ENCODE measurements at regions not wholly inside any gene's neighbourhood (a gene's known extent, or its start where the extent isn't known, plus 50 kb on each side); places are given as distances from the start of the nearest gene placed in this dataset.
"Not testable (repeated sequence)": the region's sequence is repeated elsewhere in the genome, so short reads cannot be mapped to it uniquely, and the experiment has no call there.

DNA sequence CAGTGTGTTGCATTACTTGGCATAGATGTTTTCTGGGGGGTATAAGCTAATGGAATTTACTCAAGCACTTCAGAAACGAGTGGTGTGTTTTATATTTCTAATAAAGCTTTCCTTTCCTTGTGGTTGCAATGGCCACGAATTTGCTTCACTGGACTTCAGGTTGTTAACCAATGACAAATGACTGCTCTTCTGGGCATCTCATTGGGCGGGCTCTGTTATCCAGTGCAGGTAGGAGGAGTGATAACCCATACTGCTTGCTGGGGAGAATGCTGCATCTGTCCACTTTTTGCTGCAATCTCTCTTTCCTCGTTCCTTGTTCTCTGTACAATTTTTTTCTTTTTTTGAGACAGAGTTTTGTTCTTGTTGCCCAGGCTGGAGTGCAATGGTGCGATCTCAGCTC lies 80.0 kb upstream of the RPH3A start:
- DNase-seq, result no peak

DNA sequence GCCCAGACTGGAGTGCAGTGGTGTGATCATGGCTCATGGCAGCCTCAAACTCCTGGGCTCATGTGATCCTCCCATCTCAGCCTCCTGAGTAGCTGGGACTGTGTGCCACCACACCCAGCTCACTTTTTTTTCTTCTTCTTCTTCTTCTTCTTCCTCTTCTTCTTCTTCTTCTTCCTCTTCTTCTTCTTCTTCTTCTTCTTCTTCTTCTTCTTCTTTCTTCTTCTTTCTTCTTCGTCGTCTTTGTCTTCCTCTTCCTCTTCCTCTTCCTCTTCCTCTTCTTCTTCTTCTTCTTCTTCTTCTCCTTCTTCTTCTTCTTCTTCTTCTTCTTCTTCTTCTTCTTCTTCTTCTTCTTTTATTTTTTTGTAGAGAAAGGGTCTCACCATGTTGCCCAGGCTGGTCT lies 78.8 kb upstream of the RPH3A start:
- DNase-seq, result not testable (repeated sequence)

DNA sequence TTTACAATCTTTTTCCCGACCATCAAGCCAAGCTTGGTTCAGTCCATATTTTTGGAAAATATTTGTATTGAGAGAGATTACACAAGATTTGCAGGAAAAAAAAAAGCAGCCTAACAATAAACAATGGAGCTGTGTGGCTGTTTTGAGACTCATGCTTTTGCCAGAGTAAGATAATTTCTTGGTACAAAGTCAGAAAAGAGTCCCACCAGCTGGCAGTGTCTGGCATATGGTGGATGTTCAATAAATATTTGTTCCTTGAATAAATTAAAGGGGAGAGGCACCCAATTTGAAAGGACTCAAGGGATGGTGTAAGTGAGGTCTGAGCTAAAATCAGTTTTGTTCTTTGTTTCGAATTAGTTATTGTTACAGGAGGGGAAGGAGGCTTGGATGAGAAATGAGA lies 78.1 kb upstream of the RPH3A start:
- DNase-seq, result no peak

DNA sequence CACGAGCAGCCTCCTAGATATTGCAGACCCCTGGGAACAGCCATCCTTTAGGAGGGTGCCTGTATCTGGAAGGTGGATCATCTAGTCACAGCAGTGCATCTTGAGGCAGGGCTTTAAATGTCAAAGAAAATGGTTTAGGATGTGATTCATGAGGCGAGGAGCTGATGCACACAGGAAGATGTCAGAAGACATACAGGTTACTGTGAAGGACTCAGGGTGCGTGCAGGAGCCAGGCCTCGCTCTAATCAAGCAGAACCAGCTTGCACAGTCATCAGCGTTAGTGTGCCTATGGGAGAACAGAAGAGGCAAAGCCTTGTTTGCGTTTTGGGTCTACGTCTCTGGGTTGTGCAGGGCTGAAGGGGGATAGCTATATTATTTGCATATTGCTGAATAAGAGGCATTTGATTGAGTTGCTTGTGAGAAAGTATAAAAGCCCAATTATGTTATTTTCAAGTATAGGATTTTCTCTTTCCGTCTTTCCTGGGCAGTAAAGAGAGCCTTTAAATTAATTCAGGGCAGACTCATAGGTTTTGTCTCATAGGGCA lies 77.3 kb upstream of the RPH3A start:
- peak in 1 of 2 experiments; percentile 8 for DNase-seq

DNA sequence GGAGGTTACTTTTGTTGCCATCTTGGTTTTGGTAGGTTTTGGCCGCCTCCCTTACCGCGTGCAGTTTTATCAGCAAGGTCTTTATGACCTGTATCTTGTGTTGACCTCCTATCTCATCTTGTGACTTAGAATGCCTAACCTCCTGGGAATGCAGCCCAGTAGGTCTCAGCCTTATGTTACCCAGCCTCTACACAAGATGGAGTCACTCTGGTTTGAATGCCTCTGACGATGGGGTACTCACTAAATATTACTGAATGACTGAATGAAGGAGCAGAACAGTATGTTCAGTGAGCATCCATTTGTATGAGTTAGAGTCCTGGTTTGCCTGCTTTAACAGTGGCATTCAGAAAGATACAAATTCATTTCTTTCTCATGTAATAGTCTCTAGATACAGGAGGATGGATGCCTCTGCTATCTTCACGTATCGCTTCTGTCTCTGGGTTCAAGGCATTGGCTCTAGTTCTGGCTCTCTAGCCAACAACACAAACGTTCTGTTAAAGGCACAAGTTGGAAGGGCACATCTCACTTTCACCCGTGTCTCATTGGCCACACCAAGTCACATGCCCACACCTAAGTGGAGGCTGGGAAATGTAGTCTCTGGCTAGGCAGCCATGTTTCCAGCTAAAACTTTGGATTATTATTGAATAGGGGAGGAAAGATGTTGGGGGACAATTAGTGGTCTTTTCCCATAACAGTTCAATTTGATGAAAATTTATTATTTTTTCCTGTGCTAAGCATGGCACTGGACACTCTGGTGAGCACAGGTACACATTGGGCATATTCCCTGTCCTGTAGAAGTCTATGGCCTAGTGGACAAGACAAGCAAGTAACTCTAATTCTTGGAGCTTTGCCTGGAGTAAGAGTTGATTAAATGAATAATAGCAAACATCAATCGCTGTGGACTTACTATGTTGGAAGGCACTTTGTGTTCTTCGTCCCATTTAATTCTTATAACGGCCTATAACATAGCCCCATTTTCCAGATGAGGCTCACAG lies 75.2 kb upstream of the RPH3A start:
- peak in 1 of 2 experiments; percentile 31 for DNase-seq

DNA sequence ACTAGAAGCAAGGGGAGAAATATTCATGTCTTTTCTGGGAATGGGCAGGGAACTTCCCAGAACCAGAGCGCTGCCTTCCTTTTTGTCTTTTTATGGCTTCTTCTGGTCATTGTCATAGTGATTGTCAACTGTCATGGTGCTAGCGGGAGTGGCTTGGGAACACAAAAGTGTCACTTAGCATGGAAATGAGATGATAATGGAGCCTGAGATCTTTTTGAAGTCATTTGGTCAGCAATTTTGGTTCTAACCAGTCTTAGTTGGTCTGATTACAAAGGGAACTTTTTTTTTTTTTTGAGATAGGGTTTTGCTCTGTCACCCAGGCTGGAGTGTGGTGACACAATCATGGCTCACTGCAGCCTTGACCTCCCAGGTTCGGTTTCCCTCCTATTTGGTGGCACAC lies 62.7 kb upstream of the RPH3A start:
- no peak for DNase-seq

DNA sequence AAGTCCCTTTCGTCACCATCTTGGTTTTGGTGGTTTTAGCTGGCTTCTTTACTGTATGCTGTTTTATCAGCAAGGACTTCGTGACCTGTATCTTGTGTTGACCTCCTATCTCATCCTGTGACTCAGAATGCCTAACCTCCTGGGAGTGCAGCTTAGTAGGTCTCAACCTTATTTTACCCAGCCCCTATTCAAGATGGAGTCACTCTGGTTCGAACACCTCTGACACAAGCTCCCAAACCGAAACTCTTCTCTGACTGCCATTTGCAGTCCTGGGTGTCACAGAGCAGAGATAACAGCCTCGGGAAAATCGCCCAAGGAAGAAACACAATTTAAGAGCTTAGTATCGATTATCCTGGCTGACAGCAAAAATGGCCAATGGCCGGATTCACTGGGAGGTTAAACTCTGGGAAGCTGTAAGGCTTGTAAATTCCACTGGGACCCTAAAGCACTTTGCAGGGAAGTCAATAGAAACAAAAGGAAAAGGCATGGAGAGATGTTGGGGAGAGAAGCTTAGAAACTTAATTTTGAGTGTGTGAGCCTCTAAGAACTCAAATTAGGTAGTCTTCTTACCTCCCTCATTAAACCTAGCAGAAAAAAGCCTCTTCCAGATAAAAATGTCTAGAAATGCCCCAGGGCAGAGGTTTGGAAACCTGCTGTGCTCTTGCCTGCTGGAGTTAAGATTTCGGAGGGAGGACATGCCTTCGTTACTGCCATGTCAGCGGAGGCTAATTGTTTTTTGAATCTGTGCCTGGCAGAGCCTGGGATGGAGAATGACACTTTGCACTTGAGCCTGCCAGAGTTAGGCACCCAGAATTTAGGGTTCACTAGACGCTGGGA lies 56.5 kb upstream of the RPH3A start:
- DNase-seq, result no peak

DNA sequence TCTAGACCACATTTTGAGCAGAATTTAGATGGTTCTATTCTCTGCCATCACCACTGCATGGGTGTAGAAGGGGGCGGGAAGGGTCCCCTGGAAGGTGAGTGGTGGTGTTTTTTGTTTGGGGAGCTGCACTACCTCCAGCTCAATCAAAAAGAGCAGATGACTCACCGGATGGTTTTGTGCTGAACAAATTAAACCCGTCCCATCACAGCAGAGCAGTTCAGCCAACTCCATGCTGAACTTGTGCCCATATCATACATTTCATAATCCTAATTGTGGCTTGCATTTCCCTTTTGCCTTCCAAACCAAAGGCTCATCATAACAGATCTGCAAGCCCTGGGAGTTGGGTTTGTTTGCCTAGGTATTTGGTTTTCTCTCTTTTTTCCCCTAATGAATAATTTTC lies 53.0 kb upstream of the RPH3A start:
- no peak for DNase-seq

DNA sequence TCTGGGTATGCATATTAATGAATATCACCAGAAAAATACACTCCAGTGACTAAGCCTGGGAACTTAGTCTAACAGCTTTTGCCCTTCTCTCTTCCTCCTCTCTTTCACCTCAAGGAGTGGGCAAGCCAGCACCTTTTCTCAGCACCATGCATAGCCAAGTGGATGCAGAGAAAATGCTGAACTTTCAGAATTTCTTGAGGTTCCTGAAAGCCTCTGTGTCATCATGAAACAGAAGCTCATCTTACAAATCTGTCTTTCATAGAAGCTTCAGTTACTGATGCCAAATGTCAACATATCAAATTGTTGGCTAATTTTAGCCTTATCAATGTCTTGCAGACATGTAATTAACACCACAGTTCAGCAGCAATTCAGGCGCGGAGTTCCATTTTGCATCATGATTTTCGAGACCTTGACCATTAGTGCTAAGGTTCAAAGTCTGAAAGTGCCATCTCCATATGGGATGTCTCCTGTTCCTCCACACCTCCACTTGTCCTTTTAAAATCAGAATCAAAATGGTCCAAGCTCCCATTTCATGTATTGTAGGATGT lies 51.1 kb upstream of the RPH3A start:
- DNase-seq, result no peak

DNA sequence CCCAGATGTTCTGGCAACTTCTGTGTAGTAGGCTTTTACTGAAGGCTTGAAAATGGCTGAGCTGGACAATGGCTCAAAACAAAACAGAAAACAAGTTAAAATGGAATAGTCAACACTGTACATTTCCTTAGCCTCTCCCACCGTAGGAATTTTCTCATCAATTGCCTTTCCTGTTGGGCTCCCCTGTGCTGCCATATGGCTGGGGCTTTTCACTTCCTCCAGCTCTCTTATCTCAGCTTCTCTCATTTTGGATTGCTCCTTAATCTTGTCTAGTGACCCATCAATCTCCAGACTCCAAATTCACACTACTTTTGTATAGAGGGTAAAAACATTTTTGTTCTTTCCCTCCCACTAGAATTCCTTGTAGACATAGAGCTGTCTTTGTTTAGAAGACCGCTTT lies 50.4 kb upstream of the RPH3A start:
- no peak for DNase-seq

All from SW 1271 (cell line).